NOMO-1 treated with dmso at 0.1 percent for 144 hours (cell line): ENCODE measurements at regions not wholly inside any gene's neighbourhood (a gene's known extent, or its start where the extent isn't known, plus 50 kb on each side); places are given as distances from the start of the nearest gene placed in this dataset.

Source experiments
- DNase-seq: peaks from one replicate; lab custom pipeline; 2025; ENCODE audit not compliant: unreplicated experiment; lab: John Stamatoyannopoulos, UW

DNA sequence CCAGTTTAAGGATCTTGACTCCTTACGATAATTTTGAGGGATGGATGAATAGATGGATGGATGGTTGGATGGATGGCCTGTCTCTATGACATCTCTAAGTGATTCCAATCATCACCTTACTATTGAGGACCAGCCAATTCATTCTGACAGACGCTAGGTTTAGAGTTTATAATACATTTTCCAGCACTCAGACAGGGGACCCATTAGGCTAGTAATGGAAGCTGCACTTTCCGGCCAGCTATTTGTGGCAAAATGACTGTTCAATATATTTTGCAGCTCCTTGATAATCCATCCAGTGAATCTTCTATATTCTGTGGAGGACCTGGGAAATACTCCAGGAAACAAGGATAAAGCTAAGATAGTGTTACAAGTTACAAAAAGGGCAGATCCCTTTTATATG, 262.9 kb downstream of the TDRD15 start:
- no peak for DNase-seq

GRCh38 chr2:21392649-21393048, 268.9 kb downstream of the TDRD15 start:
- no peak for DNase-seq

DNA sequence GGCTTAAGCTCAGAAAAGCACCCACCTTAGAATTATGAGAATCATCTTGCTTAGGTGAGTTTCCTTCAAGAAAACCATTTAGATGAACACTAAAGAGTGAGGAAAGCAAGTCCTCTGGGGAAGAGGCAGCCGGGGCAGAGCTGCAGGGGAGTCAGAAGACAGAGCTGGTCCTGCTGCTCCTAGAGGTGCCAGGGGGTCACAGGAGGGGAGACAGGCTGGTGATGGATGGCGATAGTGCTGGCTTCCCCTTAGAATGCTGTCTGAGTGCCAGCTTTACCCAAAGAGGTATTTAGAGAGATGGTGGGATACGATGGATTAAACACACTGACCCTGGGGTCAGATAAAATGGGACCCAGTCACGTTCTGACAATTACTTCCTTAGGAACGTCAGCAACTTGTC, 269.4 kb downstream of the TDRD15 start:
- no peak for DNase-seq

DNA sequence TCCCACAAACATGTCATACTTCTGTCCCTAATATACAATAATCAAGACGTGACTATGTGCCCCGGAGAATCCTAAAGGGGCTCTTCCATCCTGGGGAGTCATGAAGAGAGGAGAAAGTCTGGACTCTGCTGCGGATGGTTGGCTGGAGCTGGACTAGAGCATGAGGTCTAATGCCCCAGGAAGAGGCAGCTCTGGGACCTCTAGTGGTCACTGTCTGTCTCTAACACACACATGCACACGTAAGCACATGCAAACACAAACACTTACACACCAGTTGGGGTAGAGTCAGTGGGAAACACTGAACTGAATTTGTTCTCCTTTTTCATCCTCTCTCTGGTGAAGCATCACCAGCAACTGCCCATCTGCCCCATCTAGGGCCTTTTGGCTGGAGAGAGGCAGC, 271.6 kb downstream of the TDRD15 start:
- DNase-seq = no peak

DNA sequence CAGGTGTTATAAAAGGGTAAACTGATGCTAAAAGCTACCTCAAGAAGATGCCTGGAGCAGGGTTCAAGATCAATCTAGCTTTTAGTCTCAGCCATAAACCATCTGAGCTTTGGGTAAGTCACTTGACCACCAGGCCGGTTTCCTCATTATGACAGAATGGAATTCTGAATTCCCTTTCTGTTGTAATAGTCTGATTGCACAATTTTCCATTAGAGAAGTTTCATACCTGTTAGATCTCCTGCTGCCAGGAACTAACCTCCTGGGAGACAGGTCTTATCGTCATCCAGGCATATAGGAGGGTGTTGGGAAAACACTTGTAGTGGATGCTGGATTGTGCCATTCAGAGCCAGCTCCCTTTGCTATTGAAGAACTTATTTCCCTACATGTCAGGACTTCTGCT, 272.5 kb downstream of the TDRD15 start:
- DNase-seq = no peak

DNA sequence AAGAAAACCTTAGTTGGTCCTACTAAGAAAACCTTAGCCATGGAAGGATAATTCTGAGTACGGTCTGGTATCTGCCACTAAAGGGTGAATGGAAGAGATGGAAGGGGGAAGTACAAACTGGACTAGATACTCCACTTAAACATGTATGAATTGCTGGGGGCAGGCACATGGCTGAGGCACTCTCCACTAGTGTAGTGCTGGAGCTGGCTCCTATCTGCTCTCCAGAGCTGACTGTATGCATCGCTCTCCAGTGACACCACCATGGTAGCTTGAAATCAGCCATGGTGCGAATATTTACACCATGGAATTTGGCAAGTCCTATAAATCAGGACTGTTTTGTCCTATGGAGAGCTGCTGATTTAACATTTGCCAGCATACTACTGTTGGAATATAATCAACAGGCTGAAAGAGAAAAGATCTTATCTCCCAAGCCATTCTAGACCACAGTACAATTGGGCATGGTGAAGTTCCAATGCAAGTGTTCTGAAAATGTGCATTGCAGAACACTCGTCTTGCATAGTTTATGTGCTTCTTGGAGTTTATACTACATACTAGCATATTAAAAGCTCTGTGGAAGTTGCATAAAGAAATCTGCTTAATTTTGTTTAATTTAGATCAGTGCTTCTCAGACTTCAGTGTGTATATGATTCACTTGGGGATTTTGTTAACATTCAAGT, 277.4 kb downstream of the TDRD15 start:
- no peak for DNase-seq

DNA sequence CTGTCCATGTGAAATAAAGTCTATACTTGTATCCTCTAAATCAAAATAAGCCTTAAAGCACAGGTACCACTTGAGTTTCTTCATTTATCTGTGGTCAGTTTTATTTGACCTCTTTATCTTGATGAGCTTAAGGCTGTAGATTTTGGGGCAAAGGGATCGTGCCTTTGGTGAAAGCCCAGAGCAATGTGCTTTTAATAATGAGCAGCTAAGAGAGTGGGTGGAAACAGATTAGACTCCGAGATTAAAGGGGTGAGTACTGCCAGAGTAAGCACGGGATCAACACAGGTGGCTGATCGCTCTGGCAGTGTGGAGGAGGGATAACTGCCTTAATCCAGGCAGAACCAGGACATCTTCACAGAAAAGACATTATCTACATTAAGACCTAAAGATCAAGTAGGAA, 280.4 kb downstream of the TDRD15 start:
- no peak for DNase-seq

- DNase-seq = peak; percentile 32
Observed at GRCh38 chr2:21404827-21405625, 281.3 kb downstream of the TDRD15 start.

- DNase-seq = no peak
Observed at GRCh38 chr2:21406386-21406785, 282.6 kb downstream of the TDRD15 start.

- DNase-seq = no peak
Observed at GRCh38 chr2:21406911-21407310, 283.1 kb downstream of the TDRD15 start.

DNA sequence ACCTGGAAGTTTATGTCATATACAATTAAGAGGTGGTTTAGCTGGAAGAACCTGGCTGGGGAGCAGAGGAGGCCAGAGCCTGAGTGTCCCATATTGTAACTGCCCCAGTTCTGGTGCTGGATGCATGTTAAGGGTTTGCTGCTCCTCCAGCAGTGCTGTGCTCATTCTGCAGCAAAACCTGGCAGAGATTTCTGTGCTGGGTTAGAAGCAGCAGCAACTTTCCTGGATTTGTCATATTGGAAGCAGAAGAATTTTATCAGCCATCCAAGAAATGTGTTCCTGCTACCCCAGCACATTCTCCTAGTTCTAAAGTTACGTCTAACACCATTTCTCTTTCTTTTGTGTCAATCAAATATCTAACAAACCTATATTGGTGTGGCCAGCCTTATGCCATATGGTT, 284.1 kb downstream of the TDRD15 start:
- no peak for DNase-seq

- DNase-seq = no peak
Observed at GRCh38 chr2:21411741-21412140, 288.0 kb downstream of the TDRD15 start.

GRCh38 chr2:21412944-21413443, 289.2 kb downstream of the TDRD15 start:
- no peak for DNase-seq

GRCh38 chr2:21415234-21415633, 291.5 kb downstream of the TDRD15 start:
- no peak for DNase-seq

DNA sequence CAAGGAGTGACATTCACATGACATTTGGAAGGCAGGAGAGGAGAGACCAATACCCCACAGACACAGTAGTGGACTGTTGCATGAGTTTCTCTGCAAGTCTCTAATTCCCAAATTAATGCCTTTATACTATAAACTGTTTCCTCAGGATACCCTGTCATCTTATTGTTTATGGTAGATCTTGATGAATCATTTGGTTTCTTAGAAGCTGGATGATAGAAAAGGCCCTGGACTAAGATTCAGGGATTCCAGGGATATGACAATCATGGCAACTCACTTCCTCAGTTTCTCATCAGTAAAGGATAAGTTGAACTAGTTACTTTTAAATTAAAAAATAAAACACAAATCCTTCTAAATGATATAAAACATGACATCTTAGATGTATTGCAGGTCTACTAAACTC, 292.5 kb downstream of the TDRD15 start:
- no peak for DNase-seq

GRCh38 chr2:21418456-21418855, 294.7 kb downstream of the TDRD15 start:
- DNase-seq = no peak

DNA sequence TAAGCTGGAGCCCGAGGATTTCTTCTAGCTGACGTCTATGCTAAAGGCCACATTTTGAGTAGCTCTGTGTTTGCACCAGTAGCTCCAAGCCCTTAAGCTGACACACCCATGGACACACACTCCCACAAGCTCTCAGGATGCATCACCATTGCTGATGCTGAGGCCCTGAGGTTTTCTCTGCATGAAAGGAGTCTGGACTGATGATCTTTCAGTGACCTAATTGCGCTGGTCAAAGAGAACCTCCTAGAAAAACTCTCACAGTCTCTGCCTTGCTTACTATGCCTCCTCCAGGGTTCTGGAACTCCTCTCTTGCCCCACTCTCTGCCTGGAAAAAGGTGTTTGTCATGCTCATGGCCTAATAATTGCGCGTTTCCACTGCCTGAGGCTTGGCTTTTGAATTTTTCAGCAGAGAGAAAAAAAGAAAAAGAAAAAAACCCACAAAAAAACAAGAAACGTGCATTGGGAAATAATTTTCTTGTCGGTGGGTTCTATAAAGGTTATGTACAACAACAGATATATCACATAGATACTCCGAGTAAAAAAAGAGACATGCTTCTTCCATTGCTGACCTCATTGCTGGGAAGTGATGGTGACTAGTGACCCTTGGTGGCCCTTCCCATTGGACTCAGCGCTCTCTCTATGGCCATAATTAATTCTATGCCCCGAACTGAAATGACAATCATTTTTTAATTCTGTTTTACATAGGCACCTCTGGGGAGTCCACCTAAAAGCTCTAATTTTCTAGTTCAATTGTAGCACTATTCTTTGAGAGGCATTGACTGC, 297.0 kb downstream of the TDRD15 start:
- DNase-seq = no peak

GRCh38 chr2:21422050-21422449, 298.3 kb downstream of the TDRD15 start:
- peak; percentile 28 for DNase-seq

GRCh38 chr2:21422724-21423522, 299.2 kb downstream of the TDRD15 start:
- no peak for DNase-seq

DNA sequence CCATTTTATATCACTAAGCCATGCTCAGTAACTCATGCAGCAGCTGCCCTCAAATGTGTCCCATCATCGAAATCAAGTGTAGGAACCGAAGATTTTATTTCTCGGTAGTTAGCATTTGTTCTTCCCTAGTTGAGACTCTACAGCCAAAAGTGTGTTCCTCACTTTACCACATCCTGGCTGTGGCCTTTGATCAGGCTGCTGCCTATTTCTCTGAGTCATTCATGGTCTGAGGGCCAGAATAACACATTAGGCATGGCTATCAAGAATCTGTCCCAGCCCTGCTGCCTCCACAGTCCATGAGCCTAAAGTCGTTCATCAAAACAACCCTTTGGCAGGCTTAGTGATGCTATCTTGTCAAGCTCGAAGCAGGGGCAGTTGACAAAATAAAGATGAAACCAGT, 300.1 kb downstream of the TDRD15 start:
- DNase-seq = no peak

GRCh38 chr2:21424375-21424774, 300.6 kb downstream of the TDRD15 start:
- no peak for DNase-seq
